ENCODE measurements at regions not wholly inside any gene's neighbourhood (a gene's known extent, or its start where the extent isn't known, plus 50 kb on each side); places are given as distances from the start of the nearest gene placed in this dataset.
A peak's percentile ranks its signal among the peaks of the same experiment; 100 is the strongest.

GRCh38 chr22:26851125-26851524 lies 193.7 kb downstream of the MIAT start:
- no peaks in the 10 kb centered on the region for H3K36me3 Mint-ChIP-seq (ENCODE audit: low read depth)
- no peaks in the 10 kb centered on the region for H3K9me3 Mint-ChIP-seq
- no peak overlapping the region for H3K4me3 Mint-ChIP-seq
- intact Hi-C loops (cut with micrococcal nuclease): no loop called here
- no peaks in the 10 kb centered on the region for H3K27me3 Mint-ChIP-seq
- no peak for DNase-seq
- H3K27ac Mint-ChIP-seq: no peak overlapping the region
- peaks cover 6% of the 10 kb centered on the region for H3K4me1 Mint-ChIP-seq

DNA sequence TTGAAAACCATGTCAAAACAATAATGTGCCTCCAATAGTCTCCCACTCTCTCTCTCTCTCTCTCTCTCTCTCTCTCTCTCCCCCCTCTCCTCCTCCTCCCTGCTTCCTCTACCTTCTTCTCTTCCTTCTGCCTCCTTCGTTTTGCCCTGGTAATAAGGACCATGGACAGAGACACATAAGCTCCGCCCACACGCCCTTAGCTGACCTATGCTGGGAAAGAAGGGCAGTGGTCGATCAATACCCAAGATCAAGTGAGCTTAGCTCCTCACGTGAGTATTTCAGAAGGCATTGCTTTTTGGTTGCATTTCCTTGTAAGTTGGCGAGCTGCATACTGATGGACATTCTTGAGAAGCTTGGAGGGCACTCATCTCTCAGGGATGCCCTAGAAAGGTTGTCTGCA lies 194.8 kb downstream of the MIAT start:
- no peak for DNase-seq
- Mint-ChIP-seq H3K4me1 (no peaks in the 10 kb centered on the region), H3K36me3 (ENCODE audit: low read depth) (no peaks in the 10 kb centered on the region), H3K27ac (no peak overlapping the region), H3K4me3 (no peak overlapping the region), H3K9me3 (no peaks in the 10 kb centered on the region), H3K27me3 (no peaks in the 10 kb centered on the region)
- intact Hi-C loops (cut with micrococcal nuclease): no loop called here

DNA sequence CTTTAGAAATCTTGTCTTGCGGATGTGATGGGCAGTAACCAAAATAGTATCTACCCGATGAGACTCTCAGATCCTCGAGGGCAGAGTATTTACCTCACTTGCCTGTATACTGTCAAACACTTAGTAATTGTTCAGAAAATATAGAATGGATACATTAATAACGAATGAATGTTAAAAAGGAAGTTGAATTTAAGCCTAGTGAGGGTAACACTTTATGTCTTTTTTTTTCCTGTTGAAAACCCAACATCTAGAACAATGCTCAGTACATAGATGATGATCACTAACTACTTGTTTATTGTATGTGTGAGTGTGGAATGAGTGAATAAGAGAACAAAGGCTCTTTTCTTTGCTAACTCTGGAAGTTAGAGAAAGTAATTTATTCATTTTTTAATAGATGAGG lies 195.7 kb downstream of the MIAT start:
- Mint-ChIP-seq H3K27ac (no peak overlapping the region), H3K36me3 (ENCODE audit: low read depth) (no peaks in the 10 kb centered on the region), H3K27me3 (no peaks in the 10 kb centered on the region), H3K4me3 (no peak overlapping the region), H3K9me3 (no peaks in the 10 kb centered on the region), H3K4me1 (no peaks in the 10 kb centered on the region)
- intact Hi-C loops (cut with micrococcal nuclease): no loop called here
- DNase-seq: no peak

- Mint-ChIP-seq H3K27ac (no peak overlapping the region), H3K9me3 (no peaks in the 10 kb centered on the region), H3K36me3 (ENCODE audit: low read depth) (no peaks in the 10 kb centered on the region), H3K27me3 (no peaks in the 10 kb centered on the region), H3K4me3 (no peak overlapping the region), H3K4me1 (no peaks in the 10 kb centered on the region)
- intact Hi-C loops (cut with micrococcal nuclease): no loop called here
- peak; percentile 16 for DNase-seq
These were observed 196.1 kb downstream of the MIAT start for GRCh38 chr22:26853495-26853894.

GRCh38 chr22:26857169-26857568 lies 199.8 kb downstream of the MIAT start:
- H3K9me3 Mint-ChIP-seq: no peaks in the 10 kb centered on the region
- H3K4me3 Mint-ChIP-seq: no peak overlapping the region
- intact Hi-C loops (cut with micrococcal nuclease): no loop called here
- H3K27me3 Mint-ChIP-seq: no peaks in the 10 kb centered on the region
- H3K36me3 Mint-ChIP-seq (ENCODE audit: low read depth): no peaks in the 10 kb centered on the region
- DNase-seq: peak; percentile 40
- H3K4me1 Mint-ChIP-seq: no peaks in the 10 kb centered on the region
- no peak overlapping the region for H3K27ac Mint-ChIP-seq

DNA sequence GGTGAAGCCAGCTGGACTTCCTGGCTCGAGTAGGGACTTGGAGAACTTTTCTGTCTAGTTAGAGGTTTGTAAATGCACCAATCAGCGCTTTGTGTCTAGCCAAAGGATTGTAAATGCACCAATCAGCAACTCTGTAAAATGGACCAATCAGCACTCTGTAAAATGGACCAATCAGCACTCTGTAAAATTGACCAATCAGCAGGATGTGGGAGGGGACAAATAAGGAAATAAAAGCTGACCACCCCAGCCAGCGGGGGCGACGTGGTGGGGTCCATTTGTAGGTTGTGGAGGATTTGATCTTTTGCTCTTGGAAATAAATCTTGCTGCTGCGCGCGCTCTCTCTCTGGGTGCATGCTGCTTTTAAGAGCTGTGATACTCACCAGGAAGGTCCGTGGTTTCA lies 202.9 kb downstream of the MIAT start:
- Mint-ChIP-seq H3K9me3 (no peaks in the 10 kb centered on the region), H3K27me3 (no peaks in the 10 kb centered on the region), H3K27ac (no peak overlapping the region), H3K4me1 (no peaks in the 10 kb centered on the region), H3K36me3 (ENCODE audit: low read depth) (no peaks in the 10 kb centered on the region), H3K4me3 (no peak overlapping the region)
- DNase-seq: peak; percentile 39
- intact Hi-C loops (cut with micrococcal nuclease): no loop called here

- no peaks in the 10 kb centered on the region for H3K27me3 Mint-ChIP-seq
- H3K36me3 Mint-ChIP-seq (ENCODE audit: low read depth): no peaks in the 10 kb centered on the region
- H3K9me3 Mint-ChIP-seq: peaks cover 3% of the 10 kb centered on the region
- H3K4me3 Mint-ChIP-seq: no peak overlapping the region
- intact Hi-C loops (cut with micrococcal nuclease): no loop called here
- no peak overlapping the region for H3K27ac Mint-ChIP-seq
- DNase-seq: peak; percentile 12
- H3K4me1 Mint-ChIP-seq: no peaks in the 10 kb centered on the region
These were observed 207.6 kb downstream of the MIAT start for GRCh38 chr22:26865021-26865420.

DNA sequence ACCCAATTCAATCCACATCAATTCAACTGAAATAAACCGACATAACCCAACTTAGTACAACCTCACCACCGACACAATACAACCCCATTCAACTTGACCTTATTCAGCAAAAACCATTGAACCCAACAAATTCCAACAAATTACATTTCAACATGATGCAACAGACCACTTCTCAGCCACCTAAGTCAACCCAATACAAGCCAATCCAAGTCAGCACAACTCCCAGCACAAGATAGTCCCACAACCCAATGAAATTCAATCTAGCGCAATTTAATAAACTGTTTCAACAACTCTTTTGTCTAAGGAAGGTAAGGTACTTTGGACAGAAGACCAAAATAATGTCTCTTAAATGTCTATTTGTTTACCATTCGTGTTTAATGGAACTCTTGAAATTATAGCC lies 226.0 kb downstream of the MIAT start:
- no peak overlapping the region for H3K4me3 Mint-ChIP-seq
- H3K4me1 Mint-ChIP-seq: no peaks in the 10 kb centered on the region
- H3K36me3 Mint-ChIP-seq (ENCODE audit: low read depth): no peaks in the 10 kb centered on the region

GRCh38 chr22:26884921-26885320 lies 227.5 kb downstream of the MIAT start:
- H3K27ac Mint-ChIP-seq: no peak overlapping the region
- H3K4me3 Mint-ChIP-seq: no peak overlapping the region
- H3K4me1 Mint-ChIP-seq: no peaks in the 10 kb centered on the region
- peak; percentile 26 for DNase-seq
- H3K36me3 Mint-ChIP-seq (ENCODE audit: low read depth): no peaks in the 10 kb centered on the region
- intact Hi-C loops (cut with micrococcal nuclease): no loop called here
- no peaks in the 10 kb centered on the region for H3K27me3 Mint-ChIP-seq
- H3K9me3 Mint-ChIP-seq: no peaks in the 10 kb centered on the region

More for the DNA sequence above, 226.0 kb downstream of the MIAT start:
- peak; percentile 22 for DNase-seq
- intact Hi-C loops (cut with micrococcal nuclease): no loop called here
- Mint-ChIP-seq H3K27me3 (no peaks in the 10 kb centered on the region), H3K9me3 (no peaks in the 10 kb centered on the region), H3K27ac (no peak overlapping the region)

- Mint-ChIP-seq H3K9me3 (no peaks in the 10 kb centered on the region), H3K4me1 (no peaks in the 10 kb centered on the region)
- peak; percentile 26 for DNase-seq
These were observed 228.3 kb downstream of the MIAT start for GRCh38 chr22:26885441-26886261.

DNA sequence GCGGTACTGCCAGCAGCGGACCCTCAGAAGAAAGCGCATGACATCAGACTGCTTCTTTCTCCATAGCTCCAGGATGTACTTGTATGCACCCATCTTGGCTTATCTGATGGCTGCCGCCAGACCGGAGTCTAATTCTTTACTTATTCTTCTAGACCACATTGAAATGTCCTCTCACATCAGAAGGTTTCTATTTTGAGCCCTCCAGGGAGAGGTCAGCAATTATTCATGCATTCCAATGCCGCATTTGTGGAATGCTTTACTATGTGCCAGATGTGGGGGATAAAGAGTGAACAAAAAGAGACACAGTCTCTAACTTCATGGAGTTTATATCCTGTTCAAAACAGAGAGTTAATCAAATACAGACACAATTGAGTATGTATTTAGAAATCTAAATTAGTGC lies 230.1 kb downstream of the MIAT start:
- peak; percentile 27 for DNase-seq
- Mint-ChIP-seq H3K27me3 (peaks cover 5% of the 10 kb centered on the region), H3K9me3 (no peaks in the 10 kb centered on the region), H3K4me3 (no peak overlapping the region), H3K4me1 (no peaks in the 10 kb centered on the region), H3K27ac (no peak overlapping the region), H3K36me3 (ENCODE audit: low read depth) (no peaks in the 10 kb centered on the region)
- intact Hi-C loops (cut with micrococcal nuclease): no loop called here

More at GRCh38 chr22:26885441-26886261, 228.3 kb downstream of the MIAT start:
- no peaks in the 10 kb centered on the region for H3K27me3 Mint-ChIP-seq
- intact Hi-C loops (cut with micrococcal nuclease): no loop called here
- H3K4me3 Mint-ChIP-seq: no peak overlapping the region
- H3K27ac Mint-ChIP-seq: no peak overlapping the region
- no peaks in the 10 kb centered on the region for H3K36me3 Mint-ChIP-seq (ENCODE audit: low read depth)

GRCh38 chr22:26887916-26888315 lies 230.5 kb downstream of the MIAT start:
- peak; percentile 27 for DNase-seq
- H3K9me3 Mint-ChIP-seq: no peaks in the 10 kb centered on the region
- H3K27me3 Mint-ChIP-seq: peaks cover 5% of the 10 kb centered on the region
- no peaks in the 10 kb centered on the region for H3K36me3 Mint-ChIP-seq (ENCODE audit: low read depth)
- H3K4me3 Mint-ChIP-seq: no peak overlapping the region
- no peak overlapping the region for H3K27ac Mint-ChIP-seq
- intact Hi-C loops (cut with micrococcal nuclease): no loop called here
- no peaks in the 10 kb centered on the region for H3K4me1 Mint-ChIP-seq

DNA sequence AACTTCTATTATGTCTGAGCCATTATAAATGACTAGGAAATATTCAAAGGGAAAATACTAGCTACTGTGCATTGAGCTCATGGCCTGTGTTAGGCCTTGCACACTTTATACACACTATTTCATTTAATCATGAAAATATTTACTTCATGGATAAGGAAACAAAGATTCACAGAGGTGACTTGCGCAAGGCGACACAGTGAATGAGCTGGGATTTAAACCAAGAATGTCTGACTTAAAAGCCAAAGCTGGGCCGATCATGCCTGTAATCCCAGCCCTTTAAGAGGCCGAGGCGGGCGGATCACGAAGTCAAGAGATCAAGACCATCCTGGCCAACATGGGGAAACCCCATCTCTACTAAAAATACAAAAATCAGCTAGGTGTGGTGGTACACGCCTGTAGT lies 231.5 kb downstream of the MIAT start:
- intact Hi-C loops (cut with micrococcal nuclease): no loop called here
- no peak overlapping the region for H3K4me3 Mint-ChIP-seq
- peaks cover 5% of the 10 kb centered on the region for H3K27me3 Mint-ChIP-seq
- H3K4me1 Mint-ChIP-seq: no peaks in the 10 kb centered on the region
- H3K36me3 Mint-ChIP-seq (ENCODE audit: low read depth): no peaks in the 10 kb centered on the region
- peak; percentile 18 for DNase-seq
- no peaks in the 10 kb centered on the region for H3K9me3 Mint-ChIP-seq
- no peak overlapping the region for H3K27ac Mint-ChIP-seq

DNA sequence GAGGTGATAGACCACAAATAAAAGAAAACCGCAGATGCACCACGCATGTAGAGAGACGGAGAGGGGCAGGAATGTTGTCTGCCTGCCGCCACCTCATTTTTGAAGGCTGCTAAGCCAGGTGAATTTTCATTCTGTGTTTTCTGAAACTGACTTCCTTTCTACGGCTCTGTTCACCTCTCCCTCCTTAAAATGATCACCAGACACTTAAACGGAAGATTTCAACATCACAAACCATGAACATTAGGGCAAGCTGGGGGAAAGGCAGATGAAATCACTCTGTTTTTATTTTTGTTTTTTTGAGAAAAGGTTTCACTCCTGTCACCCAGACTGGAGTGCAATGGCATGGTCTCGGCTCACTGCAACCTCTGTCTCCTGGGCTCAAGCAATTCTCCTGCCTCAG lies 232.4 kb downstream of the MIAT start:
- Mint-ChIP-seq H3K36me3 (ENCODE audit: low read depth) (no peaks in the 10 kb centered on the region), H3K27me3 (peaks cover 5% of the 10 kb centered on the region), H3K4me1 (peaks cover 5% of the 10 kb centered on the region), H3K27ac (no peak overlapping the region), H3K4me3 (no peak overlapping the region), H3K9me3 (no peaks in the 10 kb centered on the region)
- intact Hi-C loops (cut with micrococcal nuclease): no loop called here
- peak; percentile 21 for DNase-seq

GRCh38 chr22:26890870-26891269 lies 233.5 kb downstream of the MIAT start:
- DNase-seq: no peak
- Mint-ChIP-seq H3K27ac (no peak overlapping the region), H3K36me3 (ENCODE audit: low read depth) (no peaks in the 10 kb centered on the region), H3K4me3 (no peak overlapping the region), H3K9me3 (no peaks in the 10 kb centered on the region), H3K4me1 (peaks cover 7% of the 10 kb centered on the region), H3K27me3 (peaks cover 5% of the 10 kb centered on the region)
- intact Hi-C loops (cut with micrococcal nuclease): no loop called here

All from activated CD4-positive, alpha-beta T cell treated with anti-CD3 and anti-CD28 coated beads, Interleukin-2, amount 10 ng/mL, durations not matched to agents 24 days and 14 days (primary cell).